HepG2 (cell line): ENCODE measurements at regions not wholly inside any gene's neighbourhood (a gene's known extent, or its start where the extent isn't known, plus 50 kb on each side); places are given as distances from the start of the nearest gene placed in this dataset.
"Not testable (repeated sequence)": the region's sequence is repeated elsewhere in the genome, so short reads cannot be mapped to it uniquely, and the experiment has no call there.

Experiments used
- ATAC-seq: fragments of 200-7000 bp; cut with Tn5 transposase; 3 replicates; pipeline ENCODE4 v1.9.1; 2020; ENCODE audit warnings: mild to moderate bottlenecking, moderate library complexity
- BruUV-seq: library from RNA; stranded (reverse); fragments of 400-500 nt; replicated peaks from 2 replicates; lab custom pipeline; 2021; lab: Mats Ljungman, UMichigan
- CTCF ChIA-PET: fragments of 300-600 bp; formaldehyde crosslinking; extraction: SDS; loops from one replicate; lab custom pipeline; 2021; ENCODE audit warnings: low total read pairs, inconsistent platforms, low intra/inter-chr PET ratio; lab: Yijun Ruan, JAX
- POLR2A ChIA-PET: fragments of 350-600 bp; sonication (Branson Sonifier 250); formaldehyde crosslinking; loops from one replicate; lab custom pipeline; 2020; ENCODE audit warnings: antibody characterized with exemption, inconsistent platforms; lab: Yijun Ruan, JAX
- DNase-seq: peaks from one replicate; pipeline ENCODE4 v3.0.0-alpha.2; 2015; ENCODE audit warnings: low spot score
- FAIRE-seq: peaks from 3 replicates; lab custom pipeline; 2011; peaks lifted over from hg19 to GRCh38; lab: Jason Lieb, UNC
- H2AFZ ChIP-seq: one replicate; pipeline ENCODE4 v1.6.1; 2011; ENCODE audit warnings: low read length, inconsistent platforms
- H3K27ac ChIP-seq: fragments of 300-600 bp; 3 replicates; pipeline ENCODE4 v1.8.0; 2011; ENCODE audit warnings: mixed run types, mild to moderate bottlenecking, mixed read lengths, low read length, inconsistent platforms; ENCODE audit not compliant: insufficient read depth; ENCODE audit errors: extremely low read length
- H3K27me3 ChIP-seq, 2 experiments: fragments of 200-600 bp in 1 of 2; 2 replicates in 1 of 2; 3 replicates in 1 of 2; pipeline versions ENCODE4 v1.6.0 to v1.8.0; 2011; ENCODE audit warnings: low read length in 2 of 2, mild to moderate bottlenecking in 2 of 2, moderate library complexity in 2 of 2, inconsistent platforms in 1 of 2; ENCODE audit not compliant: insufficient read depth in 2 of 2, control insufficient read depth in 1 of 2
- H3K36me3 ChIP-seq, 2 experiments: fragments of 200-600 bp in 1 of 2; replicated peaks in 1 of 2; 2 replicates in 1 of 2; 3 replicates in 1 of 2; pipeline versions ENCODE4 v1.5.1 to v1.8.0; 2011; ENCODE audit warnings: low read length in 2 of 2, inconsistent platforms in 1 of 2; ENCODE audit not compliant: insufficient read depth in 2 of 2, control insufficient read depth in 1 of 2
- H3K4me1 ChIP-seq: 2 replicates; pipeline ENCODE4 v1.5.1; 2012; ENCODE audit warnings: low read length, inconsistent platforms; ENCODE audit not compliant: insufficient read depth
- H3K4me2 ChIP-seq: 2 replicates; pipeline ENCODE4 v1.6.0; 2011; ENCODE audit warnings: low read depth, low read length, inconsistent platforms
- H3K4me3 ChIP-seq, 3 experiments: fragments of 200-600 bp in 1 of 3; sonication (generic), shearing (Covaris generic) in 1 of 3; replicated peaks in 1 of 3; 2 replicates each; pipeline ENCODE4 v1.5.1; 2011 to 2016; ENCODE audit warnings: low read length in 3 of 3, inconsistent platforms in 2 of 3, low read depth in 2 of 3, mild to moderate bottlenecking in 2 of 3, control low read depth in 1 of 3, mixed read lengths in 1 of 3; ENCODE audit not compliant: insufficient read depth in 1 of 3
- H3K79me2 ChIP-seq: one replicate; pipeline ENCODE4 v1.6.1; 2011; ENCODE audit warnings: low read length, inconsistent platforms; ENCODE audit not compliant: insufficient read depth
- H3K9ac ChIP-seq: 2 replicates; pipeline ENCODE4 v1.6.0; 2011; ENCODE audit warnings: mild to moderate bottlenecking, low read depth, low read length, inconsistent platforms; ENCODE audit not compliant: insufficient read depth
- H3K9me3 ChIP-seq: 2 replicates; pipeline ENCODE4 v1.5.1; 2012; ENCODE audit warnings: mild to moderate bottlenecking, low read length
- H4K20me1 ChIP-seq: 2 replicates; pipeline ENCODE4 v1.6.0; 2011; ENCODE audit warnings: inconsistent platforms, mild to moderate bottlenecking, low read length, moderate library complexity; ENCODE audit not compliant: insufficient read depth
- HNRNPK ChIP-seq: fragments of 200-400 bp; formaldehyde crosslinking; IDR thresholded peaks from 2 replicates; pipeline ENCODE4 v1.6.1; 2018; ENCODE audit warnings: low read length, low read depth, moderate library complexity, mild to moderate bottlenecking; ENCODE audit not compliant: poor library complexity, severe bottlenecking
- MAFF ChIP-seq: IDR thresholded peaks from 2 replicates; pipeline ENCODE4 v1.6.1; 2011; ENCODE audit warnings: low read depth, low read length, improper control_type of control experiment
- NR2F6 ChIP-seq, 2 experiments: IDR thresholded peaks; 2 replicates each; pipeline ENCODE4 v1.6.1; 2016; ENCODE audit warnings: antibody characterized with exemption in 1 of 2, mild to moderate bottlenecking in 1 of 2
- SOX13 ChIP-seq, 3 experiments: fragments of 450-650 bp in 1 of 3; sonication (generic) in 1 of 3; formaldehyde crosslinking in 1 of 3; IDR thresholded peaks in 2 of 3; conservative IDR thresholded peaks in 1 of 3; 2 replicates each; pipeline versions ENCODE4 v1.5.0 to v1.6.1; 2016 to 2020; ENCODE audit warnings: antibody characterized with exemption in 1 of 3, mild to moderate bottlenecking in 1 of 3, missing compliant biosample characterization in 1 of 3, missing genetic modification reagents in 1 of 3, moderate library complexity in 1 of 3
- WGBS: methylation state at CpG from one replicate; pipeline ENCODE4 v1.1.6; 2017; ENCODE audit warnings: low lambda C conversion rate; 5-methylcytosine and 5-hydroxymethylcytosine counted together
- in situ Hi-C: cut with HindIII; loops from 2 replicates; pipeline ENCODE4 v1.10.0; 2017; ENCODE audit warnings: low pct_unique_long_range_greater_than_20kb; ENCODE audit not compliant: extremely low pct_ligation_motif_present
- intact Hi-C: fragments of 100-400 bp; cut with micrococcal nuclease; formaldehyde crosslinking; loops from one replicate; pipeline ENCODE4 v1.10.0; 2022; ENCODE audit not compliant: unreplicated experiment
- TF ChIP-seq, protein P1 (sequence below): sonication (generic); formaldehyde crosslinking; IDR thresholded peaks from 2 replicates; pipeline ENCODE4 v1.8.1; 2022; ENCODE audit warnings: low read depth, mild to moderate bottlenecking, missing genetic modification reagents
- TF ChIP-seq, protein P2 (sequence below): sonication (generic); formaldehyde crosslinking; IDR thresholded peaks from 2 replicates; pipeline ENCODE4 v1.8.0; 2022; ENCODE audit warnings: mild to moderate bottlenecking, missing genetic modification reagents, moderate library complexity

DNA sequence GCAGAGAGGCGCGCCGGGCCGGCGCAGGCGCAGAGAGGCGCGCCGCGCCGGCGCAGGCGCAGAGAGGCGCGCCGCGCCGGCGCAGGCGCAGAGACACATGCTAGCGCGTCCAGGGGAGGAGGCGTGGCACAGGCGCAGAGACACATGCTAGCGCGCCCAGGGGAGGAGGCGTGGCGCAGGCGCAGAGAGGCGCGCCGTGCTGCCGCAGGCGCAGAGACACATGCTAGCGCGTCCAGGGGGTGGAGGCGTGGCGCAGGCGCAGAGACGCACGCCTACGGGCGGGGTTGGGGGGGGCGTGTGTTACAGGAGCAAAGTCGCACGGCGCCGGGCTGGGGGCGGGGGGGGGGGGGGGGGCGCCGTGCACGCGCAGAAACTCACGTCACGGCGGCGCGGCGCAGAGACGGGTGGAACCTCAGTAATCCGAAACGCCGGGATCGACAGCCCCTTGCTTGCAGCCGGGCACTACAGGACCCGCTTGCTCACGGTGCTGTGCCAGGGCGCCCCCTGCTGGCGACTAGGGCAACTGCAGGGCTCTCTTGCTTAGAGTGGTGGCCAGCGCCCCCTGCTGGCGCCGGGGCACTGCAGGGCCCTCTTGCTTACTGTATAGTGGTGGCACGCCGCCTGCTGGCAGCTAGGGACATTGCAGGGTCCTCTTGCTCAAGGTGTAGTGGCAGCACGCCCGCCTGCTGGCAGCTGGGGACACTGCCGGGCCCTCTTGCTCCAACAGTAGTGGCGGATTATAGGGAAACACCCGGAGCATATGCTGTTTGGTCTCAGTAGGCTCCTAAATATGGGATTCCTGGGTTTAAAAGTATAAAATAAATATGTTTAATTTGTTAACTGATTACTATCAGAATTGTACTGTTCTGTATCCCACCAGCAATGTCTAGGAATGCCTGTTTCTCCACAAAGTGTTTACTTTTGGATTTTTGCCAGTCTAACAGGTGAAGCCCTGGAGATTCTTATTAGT lies 269.9 kb downstream of the OR4F29 start:
- H3K27me3 ChIP-seq, POLR2A ChIA-PET, H3K4me3 ChIP-seq, H3K27ac ChIP-seq, H2AFZ ChIP-seq, CTCF ChIA-PET, H3K4me1 ChIP-seq, H3K4me2 ChIP-seq, H3K9me3 ChIP-seq, H3K36me3 ChIP-seq, in situ Hi-C loops, H3K79me2 ChIP-seq, H3K9ac ChIP-seq, FAIRE-seq, H4K20me1 ChIP-seq, intact Hi-C loops, BruUV-seq: not testable (repeated sequence)
- ATAC-seq = peak; percentile 49; the same call in 2 of the 3 replicates
- TF ChIP-seq, protein P1, sequence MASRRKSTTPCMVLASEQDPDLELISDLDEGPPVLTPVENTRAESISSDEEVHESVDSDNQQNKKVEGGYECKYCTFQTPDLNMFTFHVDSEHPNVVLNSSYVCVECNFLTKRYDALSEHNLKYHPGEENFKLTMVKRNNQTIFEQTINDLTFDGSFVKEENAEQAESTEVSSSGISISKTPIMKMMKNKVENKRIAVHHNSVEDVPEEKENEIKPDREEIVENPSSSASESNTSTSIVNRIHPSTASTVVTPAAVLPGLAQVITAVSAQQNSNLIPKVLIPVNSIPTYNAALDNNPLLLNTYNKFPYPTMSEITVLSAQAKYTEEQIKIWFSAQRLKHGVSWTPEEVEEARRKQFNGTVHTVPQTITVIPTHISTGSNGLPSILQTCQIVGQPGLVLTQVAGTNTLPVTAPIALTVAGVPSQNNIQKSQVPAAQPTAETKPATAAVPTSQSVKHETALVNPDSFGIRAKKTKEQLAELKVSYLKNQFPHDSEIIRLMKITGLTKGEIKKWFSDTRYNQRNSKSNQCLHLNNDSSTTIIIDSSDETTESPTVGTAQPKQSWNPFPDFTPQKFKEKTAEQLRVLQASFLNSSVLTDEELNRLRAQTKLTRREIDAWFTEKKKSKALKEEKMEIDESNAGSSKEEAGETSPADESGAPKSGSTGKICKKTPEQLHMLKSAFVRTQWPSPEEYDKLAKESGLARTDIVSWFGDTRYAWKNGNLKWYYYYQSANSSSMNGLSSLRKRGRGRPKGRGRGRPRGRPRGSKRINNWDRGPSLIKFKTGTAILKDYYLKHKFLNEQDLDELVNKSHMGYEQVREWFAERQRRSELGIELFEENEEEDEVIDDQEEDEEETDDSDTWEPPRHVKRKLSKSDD (CRISPR knock-in tag) = peak; percentile 55; the same call in 1 of the 2 replicates
- WGBS = 93% methylated on average over 56 of the region's 79 CpGs
- DNase-seq = peak; percentile 49

DNA sequence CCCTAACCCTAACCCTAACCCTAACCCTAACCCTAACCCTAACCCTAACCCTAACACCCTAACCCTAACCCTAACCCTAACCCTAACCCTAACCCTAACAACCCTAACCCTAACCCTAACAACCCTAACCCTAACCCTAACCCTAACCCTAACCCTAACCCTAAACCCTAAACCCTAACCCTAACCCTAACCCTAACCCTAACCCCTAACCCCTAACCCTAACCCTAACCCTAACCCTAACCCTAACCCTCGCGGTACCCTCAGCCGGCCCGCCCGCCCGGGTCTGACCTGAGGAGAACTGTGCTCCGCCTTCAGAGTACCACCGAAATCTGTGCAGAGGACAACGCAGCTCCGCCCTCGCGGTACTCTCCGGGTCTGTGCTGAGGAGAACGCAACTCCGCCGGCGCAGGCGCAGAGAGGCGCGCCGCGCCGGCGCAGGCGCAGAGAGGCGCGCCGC lies 270.7 kb downstream of the OR4F29 start:
- WGBS = 98% methylated on average over 28 of the region's 28 CpGs
- ATAC-seq = peak; percentile 60
- H4K20me1 ChIP-seq; in situ Hi-C loops; H3K4me3 ChIP-seq; H3K4me2 ChIP-seq; H3K9me3 ChIP-seq; H3K79me2 ChIP-seq; H3K27me3 ChIP-seq; H3K36me3 ChIP-seq; H2AFZ ChIP-seq; H3K27ac ChIP-seq; FAIRE-seq; H3K4me1 ChIP-seq; DNase-seq; BruUV-seq; CTCF ChIA-PET; intact Hi-C loops; POLR2A ChIA-PET; H3K9ac ChIP-seq; TF ChIP-seq SOX13 (CRISPR knock-in tag; conservative IDR thresholded peaks at IDR 0.05 in 1 of 2, IDR thresholded peaks at IDR 0.05 in 1 of 2); NR2F6 (CRISPR knock-in tag; IDR thresholded peaks at IDR 0.05): not testable (repeated sequence)
- TF ChIP-seq SOX13 (IDR thresholded peaks at IDR 0.05) (peak; percentile 66), HNRNPK (peak; percentile 56), NR2F6 (IDR thresholded peaks at IDR 0.05) (peak; percentile 41; the same call in 1 of the 2 replicates), MAFF (peak; percentile 18; the same call in 1 of the 2 replicates)
- TF ChIP-seq, protein P2, sequence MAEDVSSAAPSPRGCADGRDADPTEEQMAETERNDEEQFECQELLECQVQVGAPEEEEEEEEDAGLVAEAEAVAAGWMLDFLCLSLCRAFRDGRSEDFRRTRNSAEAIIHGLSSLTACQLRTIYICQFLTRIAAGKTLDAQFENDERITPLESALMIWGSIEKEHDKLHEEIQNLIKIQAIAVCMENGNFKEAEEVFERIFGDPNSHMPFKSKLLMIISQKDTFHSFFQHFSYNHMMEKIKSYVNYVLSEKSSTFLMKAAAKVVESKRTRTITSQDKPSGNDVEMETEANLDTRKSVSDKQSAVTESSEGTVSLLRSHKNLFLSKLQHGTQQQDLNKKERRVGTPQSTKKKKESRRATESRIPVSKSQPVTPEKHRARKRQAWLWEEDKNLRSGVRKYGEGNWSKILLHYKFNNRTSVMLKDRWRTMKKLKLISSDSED (CRISPR knock-in tag) = peak; percentile 98
